DMS53 treated with DMSO at 0.1 percent for 48 hours (cell line): ENCODE measurements at regions not wholly inside any gene's neighbourhood (a gene's known extent, or its start where the extent isn't known, plus 50 kb on each side); places are given as distances from the start of the nearest gene placed in this dataset.

Source experiments
- DNase-seq: peaks from one replicate; lab custom pipeline; 2025; ENCODE audit not compliant: unreplicated experiment; lab: John Stamatoyannopoulos, UW

DNA sequence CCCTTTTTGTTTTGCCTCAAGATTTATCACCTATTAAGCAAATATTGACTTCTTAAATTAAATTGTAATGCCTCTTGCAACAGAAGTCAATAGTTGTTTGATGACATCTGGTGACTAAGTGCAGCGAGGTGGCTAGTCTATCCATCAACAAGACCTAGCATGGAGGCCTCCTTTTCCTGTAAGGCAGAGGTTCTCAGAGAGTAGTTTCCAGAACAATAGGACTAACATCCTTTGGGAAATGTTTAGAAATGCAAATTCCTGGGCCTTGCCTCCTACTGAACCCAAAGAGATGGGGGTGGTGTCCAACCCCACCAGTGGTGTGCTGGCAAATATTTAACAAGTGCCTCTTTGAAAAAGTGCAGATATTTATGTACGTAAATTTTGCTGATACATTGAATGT, 143.7 kb downstream of the SCP2D1 start:
- no peak for DNase-seq

DNA sequence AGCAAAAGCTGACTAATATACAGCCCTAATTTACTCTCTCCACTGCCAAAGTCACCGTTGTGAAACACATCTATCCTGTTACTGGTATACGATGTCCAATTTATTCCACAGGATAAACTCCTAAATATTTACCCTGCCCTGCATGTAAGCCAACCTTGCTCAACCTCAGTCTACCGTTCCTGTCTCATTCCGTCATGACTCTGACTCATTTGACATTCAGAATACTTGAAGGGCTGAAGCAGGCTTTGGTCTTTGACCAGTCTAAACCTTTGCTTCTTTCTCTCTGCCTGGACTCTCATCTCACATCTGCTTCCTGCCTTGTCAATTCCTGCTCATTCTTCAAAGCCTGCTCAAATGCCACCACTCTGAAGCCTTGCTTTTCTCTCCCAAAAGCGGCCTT, 157.5 kb downstream of the SCP2D1 start:
- DNase-seq = no peak

- DNase-seq = no peak
Measured at GRCh38 chr20:18971574-18971973, 158.0 kb downstream of the SCP2D1 start.

DNA sequence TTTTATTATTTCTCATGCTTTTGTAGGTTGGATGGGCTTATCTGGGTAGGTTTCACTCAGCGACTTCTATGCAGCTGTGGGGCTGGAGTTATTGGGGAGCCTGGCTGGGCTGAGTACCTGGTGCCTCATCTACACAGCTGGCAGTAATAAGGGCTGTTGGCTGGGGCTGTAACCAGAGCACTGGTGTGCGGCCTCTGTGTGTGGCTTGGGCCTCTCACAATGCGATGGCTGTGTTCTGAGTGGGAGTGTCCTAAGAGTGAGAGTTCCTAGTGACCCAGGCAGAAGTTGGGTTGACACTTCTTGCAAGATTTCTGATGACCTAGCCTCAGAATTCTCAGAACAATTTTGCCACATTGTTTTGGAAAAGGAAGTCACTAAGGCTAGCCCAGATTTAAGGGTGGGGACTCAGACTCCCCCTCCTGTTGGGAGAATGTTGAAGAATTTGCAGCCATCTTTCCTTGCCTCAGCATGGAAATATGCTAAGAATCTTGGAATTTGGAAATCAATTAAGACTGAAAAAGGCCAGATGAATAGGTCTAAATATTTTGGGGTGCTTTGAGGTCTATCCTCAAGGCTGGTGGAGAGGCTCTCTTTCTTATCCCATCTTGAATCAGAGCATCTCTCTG, 158.8 kb downstream of the SCP2D1 start:
- no peak for DNase-seq

- DNase-seq = no peak
Measured at GRCh38 chr20:18973529-18974173, 160.1 kb downstream of the SCP2D1 start.

DNA sequence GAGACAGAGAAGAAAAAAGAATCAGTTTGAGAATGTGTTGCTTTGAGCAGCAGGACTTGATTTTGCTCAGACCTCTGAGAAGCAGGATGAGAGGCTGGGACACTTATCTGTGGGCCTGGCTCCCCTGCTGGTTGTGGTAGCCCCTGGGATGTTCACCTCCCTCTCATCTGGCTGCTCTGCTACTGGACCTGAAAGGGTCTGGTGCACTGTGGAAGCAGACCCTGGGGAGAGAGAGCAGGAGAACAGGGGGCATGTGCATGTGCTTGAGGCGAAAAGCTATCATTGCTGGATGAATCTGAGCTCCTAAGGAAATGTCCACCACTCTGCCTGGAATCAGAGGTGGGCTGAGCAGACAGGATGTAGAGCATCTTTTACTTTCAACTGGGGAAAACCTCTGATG, 161.1 kb downstream of the SCP2D1 start:
- DNase-seq = no peak

DNA sequence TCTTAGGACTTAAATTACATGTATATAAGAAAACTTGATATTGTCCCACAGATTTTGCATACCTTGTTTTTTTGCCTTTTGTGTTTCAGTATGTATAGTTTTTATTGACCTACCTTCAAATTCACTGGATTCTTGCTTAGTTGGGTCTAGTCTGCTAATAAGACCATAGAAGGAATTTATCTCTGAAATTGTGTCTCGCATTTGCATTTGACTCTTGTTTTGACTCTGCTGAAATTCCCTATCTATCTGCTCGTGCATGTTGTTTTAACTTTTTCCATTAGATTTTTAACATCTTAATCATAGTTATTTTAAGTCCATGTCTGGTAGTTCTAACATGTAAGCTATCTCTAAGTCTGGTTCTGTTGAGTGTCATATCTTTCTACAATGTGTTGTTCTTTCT, 163.9 kb downstream of the SCP2D1 start:
- DNase-seq = no peak

DNA sequence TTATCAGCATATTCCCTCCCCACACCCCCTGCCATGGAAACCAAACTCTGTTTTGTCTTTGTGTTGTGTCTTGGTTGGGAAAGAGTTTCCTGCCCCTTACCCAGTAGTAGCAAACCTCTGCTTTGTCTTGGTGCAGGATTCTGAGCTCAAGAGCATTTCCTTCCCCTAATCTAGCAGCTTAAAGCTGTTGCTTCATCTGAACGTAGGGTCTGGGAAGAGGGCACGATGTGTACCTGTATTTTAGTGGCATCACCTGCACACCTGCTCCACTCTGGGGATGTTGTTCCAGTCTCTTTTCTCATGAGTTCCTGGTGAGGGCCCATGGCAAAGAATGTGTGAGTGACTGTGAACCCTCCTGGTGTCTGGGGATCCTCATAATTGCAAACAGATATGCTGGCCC, 164.7 kb downstream of the SCP2D1 start:
- no peak for DNase-seq

GRCh38 chr20:18979132-18979531, 165.5 kb downstream of the SCP2D1 start:
- DNase-seq = no peak

DNA sequence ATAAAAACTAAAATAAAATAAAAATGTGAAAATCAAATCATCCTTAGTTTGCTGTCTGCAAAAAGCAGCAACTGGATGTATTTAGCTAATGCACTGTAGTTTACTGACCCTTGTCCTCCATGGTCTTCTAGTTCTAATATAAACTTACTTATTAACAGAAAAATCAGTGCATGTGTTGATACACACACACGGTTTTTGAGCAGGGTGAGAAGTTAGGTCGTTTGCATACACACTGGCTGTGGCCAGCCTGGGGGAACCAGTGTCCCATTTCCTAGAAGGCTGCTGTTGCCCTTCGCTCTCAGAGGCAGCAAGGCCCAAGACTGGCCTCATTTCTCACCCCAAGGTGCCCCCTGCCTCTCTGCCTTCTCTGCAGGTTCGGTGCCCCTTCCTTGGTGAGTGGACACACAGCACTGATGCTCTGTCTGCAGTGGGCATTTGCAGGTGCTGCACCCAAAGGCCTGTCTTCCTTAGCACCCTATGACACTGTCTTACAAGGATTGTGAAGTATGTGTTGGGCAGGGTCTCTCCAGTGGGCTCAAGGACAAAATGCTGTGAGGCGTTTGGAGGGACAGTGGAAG, 168.5 kb downstream of the SCP2D1 start:
- no peak for DNase-seq

GRCh38 chr20:18983796-18984195, 170.2 kb downstream of the SCP2D1 start:
- DNase-seq = peak; percentile 71

GRCh38 chr20:18984238-18985200, 170.9 kb downstream of the SCP2D1 start:
- DNase-seq = peak; percentile 55

GRCh38 chr20:18985551-18985950, 172.0 kb downstream of the SCP2D1 start:
- DNase-seq = no peak

DNA sequence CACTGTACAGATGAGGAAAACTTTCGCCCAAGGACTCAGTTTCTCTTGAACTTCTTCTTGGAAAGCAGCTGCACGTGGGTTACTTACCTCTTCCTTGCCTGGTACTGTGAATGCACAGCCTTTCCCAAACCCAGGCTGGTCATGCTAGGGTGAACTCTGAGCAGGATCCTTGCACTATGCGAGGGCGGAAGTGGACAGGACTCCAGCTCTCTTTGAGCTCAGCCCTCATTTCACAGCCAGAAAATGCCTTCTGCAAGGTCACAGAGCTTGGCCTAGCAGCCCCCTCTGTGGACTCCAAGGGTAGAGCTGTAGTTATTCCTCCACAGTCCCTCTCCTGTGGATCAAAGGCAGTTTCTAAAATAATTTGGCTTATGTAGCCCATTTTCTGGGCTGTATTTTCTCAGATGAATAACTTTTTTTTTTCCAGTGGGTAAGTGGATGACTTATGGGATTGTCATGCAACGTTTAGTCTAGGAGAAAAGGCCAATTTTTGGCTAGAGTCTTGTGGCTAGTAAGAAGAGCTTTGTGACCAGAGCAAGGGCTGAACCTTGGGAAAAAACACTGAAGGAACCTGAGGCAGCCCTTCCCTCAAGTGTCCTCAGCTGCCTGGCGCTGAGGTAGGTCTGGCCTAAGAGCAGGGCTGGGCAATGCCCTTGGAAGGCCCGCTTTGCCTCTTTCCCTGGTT, 172.7 kb downstream of the SCP2D1 start:
- DNase-seq = no peak

DNA sequence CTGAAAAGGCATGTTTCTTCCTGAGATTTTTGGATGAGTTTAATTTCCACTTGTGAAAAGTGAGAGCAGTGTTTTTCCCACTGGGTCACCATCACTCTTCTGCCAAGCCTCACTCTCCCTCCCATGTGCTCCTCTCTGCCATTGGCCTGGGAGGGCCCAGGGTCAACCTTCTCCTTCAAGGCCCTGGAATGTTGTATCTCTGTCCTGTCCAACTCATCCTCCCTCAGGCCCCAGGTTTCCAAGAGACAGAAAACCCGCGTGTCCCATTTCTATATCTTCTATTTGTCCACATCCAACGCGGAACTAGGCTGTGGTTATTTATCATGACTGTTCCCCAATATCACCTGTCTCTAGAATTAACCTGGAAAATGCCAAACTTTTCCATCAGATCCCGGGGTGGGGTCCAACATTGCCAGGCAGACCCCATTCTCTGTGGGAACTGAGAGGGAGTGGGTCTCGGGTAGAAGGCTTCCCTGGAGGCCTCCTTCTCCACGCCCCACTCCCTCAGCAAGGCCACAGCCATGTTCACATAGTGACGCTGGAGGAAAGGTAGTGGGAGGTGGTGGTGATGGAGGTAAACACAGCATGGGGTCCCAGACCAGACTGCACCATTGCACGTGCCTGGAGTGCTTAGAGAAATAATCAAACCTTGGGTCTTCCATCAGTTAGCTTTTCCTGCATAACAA, 173.5 kb downstream of the SCP2D1 start:
- DNase-seq = no peak

DNA sequence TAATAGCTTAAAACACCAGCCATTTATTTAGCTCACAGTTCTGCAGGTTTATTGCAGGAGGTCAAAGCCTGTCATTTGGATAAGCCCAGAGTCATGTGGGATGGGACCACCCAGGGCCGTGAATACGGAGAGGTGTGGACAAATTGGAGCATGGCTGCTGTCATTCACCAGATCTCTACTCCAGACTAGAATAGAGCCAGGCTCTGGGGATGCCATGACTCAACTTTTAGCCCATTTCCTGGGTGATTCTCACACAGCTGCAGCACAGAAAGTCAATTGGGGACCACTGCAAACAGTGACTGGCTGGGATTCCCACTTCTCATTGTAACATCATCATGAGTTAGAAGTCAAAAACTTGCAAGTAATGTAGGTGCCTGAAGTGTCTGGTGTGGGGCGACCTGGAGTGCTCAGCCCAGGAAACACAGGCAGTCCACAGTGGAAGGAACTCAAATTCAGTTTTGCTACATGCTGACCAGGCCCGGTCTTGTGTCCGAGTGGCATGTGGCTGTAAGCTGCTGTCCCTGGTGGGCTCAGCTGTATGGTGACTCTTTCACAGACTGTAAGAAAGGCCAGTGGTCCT, 174.3 kb downstream of the SCP2D1 start:
- no peak for DNase-seq

GRCh38 chr20:18988701-18989100, 175.1 kb downstream of the SCP2D1 start:
- DNase-seq = no peak

DNA sequence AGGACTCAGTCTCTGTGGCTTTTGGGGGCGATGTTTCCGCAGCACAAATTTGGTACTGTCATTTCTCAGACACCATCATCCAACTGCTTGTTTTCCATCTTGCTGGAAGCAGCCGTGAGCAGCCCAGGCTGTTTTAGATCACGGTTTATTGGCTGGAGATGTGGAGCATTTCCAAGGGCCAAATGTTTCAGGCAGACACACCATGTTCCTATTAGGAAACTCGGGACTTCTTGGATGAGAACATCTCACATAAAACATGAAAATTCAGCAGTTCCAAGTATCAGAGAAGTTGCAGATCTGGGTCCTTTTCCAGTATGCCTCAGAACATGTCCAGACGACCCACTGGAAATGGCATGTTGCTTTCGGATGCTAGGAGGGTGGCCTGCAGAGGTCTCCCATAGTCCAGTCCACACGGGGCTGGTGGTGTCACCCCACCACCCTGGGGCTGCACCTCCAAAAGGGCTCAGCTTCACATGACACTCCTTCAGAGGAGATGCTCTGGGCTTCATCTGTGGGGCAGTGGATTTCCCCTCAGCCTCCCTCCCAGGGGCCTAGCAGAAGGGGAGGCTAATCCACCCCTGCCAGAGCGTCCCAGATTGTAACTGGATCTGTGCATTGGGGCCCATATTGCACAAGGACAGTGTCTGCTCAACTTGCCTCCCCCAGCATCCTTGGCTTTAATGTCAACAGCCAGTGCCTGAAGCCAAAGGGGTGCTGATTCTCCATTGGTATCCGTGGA, 176.3 kb downstream of the SCP2D1 start:
- DNase-seq = no peak

GRCh38 chr20:18991012-18991411, 177.4 kb downstream of the SCP2D1 start:
- no peak for DNase-seq
